Calu3 (cell line): ENCODE measurements at regions not wholly inside any gene's neighbourhood (a gene's known extent, or its start where the extent isn't known, plus 50 kb on each side); places are given as distances from the start of the nearest gene placed in this dataset.

Source experiments
- BruUV-seq: library from RNA; stranded (reverse); fragments of 400-500 nt; replicated peaks from 2 replicates; lab custom pipeline; 2021; lab: Mats Ljungman, UMichigan
- CTCF ChIA-PET: fragments of 300-600 bp; sonication (Branson Sonifier 250); formaldehyde crosslinking; loops from one replicate; lab custom pipeline; 2022; ENCODE audit warnings: antibody characterized with exemption; lab: Charles Lee
- DNase-seq: peaks from one replicate; pipeline ENCODE4 v3.0.0; 2022
- H3K27ac Mint-ChIP-seq: one replicate; pipeline ENCODE4 v1.8.0; 2022; ENCODE audit warnings: mixed read lengths; ENCODE audit not compliant: unreplicated experiment
- H3K27me3 Mint-ChIP-seq: one replicate; pipeline ENCODE4 v1.8.0; 2022; ENCODE audit warnings: mixed read lengths; ENCODE audit not compliant: unreplicated experiment
- H3K36me3 Mint-ChIP-seq: one replicate; pipeline ENCODE4 v1.8.0; 2022; ENCODE audit warnings: mild to moderate bottlenecking, moderate library complexity, mixed read lengths; ENCODE audit not compliant: insufficient read depth, unreplicated experiment
- H3K4me1 Mint-ChIP-seq: one replicate; pipeline ENCODE4 v1.8.0; 2022; ENCODE audit warnings: mild to moderate bottlenecking, low read depth, mixed read lengths; ENCODE audit not compliant: unreplicated experiment
- H3K4me3 Mint-ChIP-seq: one replicate; pipeline ENCODE4 v1.8.0; 2022; ENCODE audit warnings: mild to moderate bottlenecking, low read depth, moderate library complexity, mixed read lengths; ENCODE audit not compliant: unreplicated experiment
- H3K9me3 Mint-ChIP-seq: one replicate; pipeline ENCODE4 v1.8.0; 2022; ENCODE audit warnings: low read depth, mixed read lengths; ENCODE audit not compliant: unreplicated experiment
- intact Hi-C: fragments of 100-400 bp; cut with micrococcal nuclease; formaldehyde crosslinking; loops from one replicate; pipeline ENCODE4 v1.10.0; 2022; ENCODE audit not compliant: unreplicated experiment
- TF ChIP-seq, protein P1 (sequence below): fragments of 200-600 bp; IDR thresholded peaks from one replicate; pipeline ENCODE4 v1.8.0; 2022; ENCODE audit warnings: antibody characterized with exemption; ENCODE audit not compliant: unreplicated experiment

DNA sequence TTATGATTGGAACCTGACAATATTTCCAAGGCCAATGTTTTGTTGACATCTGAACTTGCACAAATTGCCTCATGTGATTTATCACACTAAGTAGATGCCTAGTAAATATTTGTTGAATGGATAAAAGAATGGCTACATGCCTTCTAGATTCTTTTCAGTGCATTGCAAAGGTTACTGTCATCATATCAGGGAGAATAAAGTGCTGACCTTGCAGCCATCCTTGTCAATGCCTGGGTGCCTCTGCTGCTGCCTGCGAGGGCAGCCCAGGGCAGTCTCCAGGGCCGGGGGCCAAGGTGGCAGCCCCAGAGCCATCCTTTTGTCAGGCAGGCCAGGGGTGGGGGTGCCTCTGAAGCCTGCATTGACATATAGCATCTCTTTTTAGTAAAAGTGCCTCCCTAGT lies 325.6 kb upstream of the MTNR1B start:
- Mint-ChIP-seq H3K36me3 (no peaks in the 10 kb centered on the region), H3K4me3 (no peak overlapping the region), H3K9me3 (no peaks in the 10 kb centered on the region), H3K4me1 (no peaks in the 10 kb centered on the region), H3K27me3 (no peaks in the 10 kb centered on the region), H3K27ac (no peak overlapping the region)
- no peak for DNase-seq
- TF ChIP-seq, protein P1, sequence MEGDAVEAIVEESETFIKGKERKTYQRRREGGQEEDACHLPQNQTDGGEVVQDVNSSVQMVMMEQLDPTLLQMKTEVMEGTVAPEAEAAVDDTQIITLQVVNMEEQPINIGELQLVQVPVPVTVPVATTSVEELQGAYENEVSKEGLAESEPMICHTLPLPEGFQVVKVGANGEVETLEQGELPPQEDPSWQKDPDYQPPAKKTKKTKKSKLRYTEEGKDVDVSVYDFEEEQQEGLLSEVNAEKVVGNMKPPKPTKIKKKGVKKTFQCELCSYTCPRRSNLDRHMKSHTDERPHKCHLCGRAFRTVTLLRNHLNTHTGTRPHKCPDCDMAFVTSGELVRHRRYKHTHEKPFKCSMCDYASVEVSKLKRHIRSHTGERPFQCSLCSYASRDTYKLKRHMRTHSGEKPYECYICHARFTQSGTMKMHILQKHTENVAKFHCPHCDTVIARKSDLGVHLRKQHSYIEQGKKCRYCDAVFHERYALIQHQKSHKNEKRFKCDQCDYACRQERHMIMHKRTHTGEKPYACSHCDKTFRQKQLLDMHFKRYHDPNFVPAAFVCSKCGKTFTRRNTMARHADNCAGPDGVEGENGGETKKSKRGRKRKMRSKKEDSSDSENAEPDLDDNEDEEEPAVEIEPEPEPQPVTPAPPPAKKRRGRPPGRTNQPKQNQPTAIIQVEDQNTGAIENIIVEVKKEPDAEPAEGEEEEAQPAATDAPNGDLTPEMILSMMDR = no peak
- CTCF ChIA-PET = no interaction called here
- intact Hi-C loops = no loop called here
- no TSS peak for BruUV-seq

DNA sequence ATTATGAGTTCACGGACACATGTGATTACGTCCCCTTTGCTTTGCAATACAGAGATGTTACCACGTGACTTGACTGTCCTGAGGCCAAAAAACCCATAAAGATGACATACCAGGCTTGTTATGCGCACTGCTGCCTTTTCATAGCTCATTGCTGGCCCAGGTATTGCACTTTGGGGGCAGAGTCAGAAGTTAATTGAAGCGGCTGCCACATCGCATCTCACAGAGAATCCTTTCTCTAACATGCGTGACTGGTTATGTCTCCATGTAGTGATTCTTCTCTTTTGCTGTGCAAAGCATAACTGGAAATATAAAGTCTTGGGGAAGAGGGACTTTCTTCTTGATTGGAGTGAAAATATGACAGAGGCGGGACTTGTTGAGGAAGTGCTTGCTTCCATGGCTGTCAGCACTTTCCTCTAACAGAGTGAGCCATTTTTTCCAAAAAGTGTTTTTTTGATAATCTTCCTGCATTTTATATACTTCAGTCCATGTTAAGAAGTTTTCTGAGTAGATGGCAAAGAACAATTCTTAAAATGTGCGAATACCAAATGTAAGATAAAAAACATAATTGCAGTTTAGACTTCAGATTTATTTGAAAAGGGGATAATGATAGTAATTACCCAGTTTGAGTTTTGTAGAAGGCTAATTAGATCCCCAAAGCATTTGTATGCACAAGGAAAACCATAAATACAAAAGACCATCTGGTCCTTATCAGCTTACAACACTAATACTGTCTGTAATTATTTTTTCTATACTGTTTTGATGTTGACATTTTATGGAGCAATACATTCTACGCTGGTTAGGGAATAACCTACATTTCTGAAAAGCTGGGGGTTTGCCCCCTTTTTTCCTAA lies 324.6 kb upstream of the MTNR1B start:
- no peaks in the 10 kb centered on the region for H3K4me1 Mint-ChIP-seq

DNA sequence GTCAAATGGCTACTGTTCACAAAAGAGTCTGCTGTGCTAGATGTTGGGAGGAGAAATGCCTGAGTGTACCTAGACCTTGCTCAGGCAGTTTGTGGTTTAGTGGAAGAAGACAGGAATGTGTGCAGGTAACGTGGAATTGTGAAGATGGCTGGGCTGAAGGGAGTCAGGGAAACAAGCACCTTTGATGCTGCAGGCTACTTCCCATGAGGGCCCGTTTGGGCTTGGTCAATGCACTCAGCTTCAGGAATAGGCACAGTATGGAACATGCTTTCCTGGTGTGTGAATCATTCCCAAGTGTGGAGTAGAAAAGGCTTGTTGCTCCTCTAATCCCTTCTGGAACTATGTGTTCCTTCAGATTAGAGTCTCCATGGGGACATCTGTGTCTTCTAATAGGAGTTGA lies 318.3 kb upstream of the MTNR1B start:
- Mint-ChIP-seq H3K27ac (no peak overlapping the region), H3K4me3 (no peak overlapping the region), H3K9me3 (no peaks in the 10 kb centered on the region), H3K36me3 (no peaks in the 10 kb centered on the region), H3K27me3 (no peaks in the 10 kb centered on the region), H3K4me1 (no peaks in the 10 kb centered on the region)
- CTCF ChIA-PET = no interaction called here
- TF ChIP-seq, protein P1 = no peak
- intact Hi-C loops = no loop called here
- DNase-seq = no peak
- BruUV-seq = no TSS peak

More for the DNA sequence above, 324.6 kb upstream of the MTNR1B start:
- no peak for DNase-seq
- H3K9me3 Mint-ChIP-seq = no peaks in the 10 kb centered on the region
- H3K36me3 Mint-ChIP-seq = no peaks in the 10 kb centered on the region
- no peak overlapping the region for H3K27ac Mint-ChIP-seq
- H3K4me3 Mint-ChIP-seq = no peak overlapping the region
- BruUV-seq = no TSS peak
- CTCF ChIA-PET = no interaction called here
- TF ChIP-seq, protein P1 = no peak
- H3K27me3 Mint-ChIP-seq = no peaks in the 10 kb centered on the region
- intact Hi-C loops = no loop called here

DNA sequence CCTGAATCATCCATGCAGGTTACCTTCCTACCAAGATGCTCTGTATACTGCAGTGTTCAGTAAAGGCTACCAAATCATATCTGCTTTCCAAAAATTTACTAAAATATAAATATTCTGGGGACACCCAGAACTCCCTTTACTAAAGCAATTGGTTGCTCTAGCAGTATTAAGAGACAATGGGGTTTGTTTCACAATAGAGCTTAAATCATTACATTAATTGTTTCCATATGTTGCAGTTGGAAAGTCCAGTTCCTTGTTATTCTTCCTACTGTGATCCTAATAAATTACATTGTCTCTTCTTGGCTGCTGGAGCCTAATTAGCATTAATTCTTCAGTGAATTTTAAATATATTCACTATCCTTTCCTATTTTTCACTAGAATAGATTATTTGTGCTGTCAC lies 316.0 kb upstream of the MTNR1B start:
- CTCF ChIA-PET = no interaction called here
- intact Hi-C loops = no loop called here
- TF ChIP-seq, protein P1 = no peak
- BruUV-seq = no TSS peak
- Mint-ChIP-seq H3K27ac (no peak overlapping the region), H3K4me1 (no peaks in the 10 kb centered on the region), H3K27me3 (no peaks in the 10 kb centered on the region), H3K9me3 (no peaks in the 10 kb centered on the region), H3K36me3 (no peaks in the 10 kb centered on the region), H3K4me3 (no peak overlapping the region)
- DNase-seq = no peak
